ENCODE measurements at regions not wholly inside any gene's neighbourhood (a gene's known extent, or its start where the extent isn't known, plus 50 kb on each side); places are given as distances from the start of the nearest gene placed in this dataset.

- CTCF ChIA-PET (ENCODE audit: unreplicated experiment), result no interaction called here
- no peaks in the 10 kb centered on the region for H3K4me1 ChIP-seq (ENCODE audit: insufficient read depth, low read length, poor library complexity, severe bottlenecking)
- no peaks in the 10 kb centered on the region for H3K79me2 ChIP-seq (ENCODE audit: insufficient read depth, low read depth, low read length)
- DNase-seq (ENCODE audit: low spot score), result no peak
- H3K4me3 ChIP-seq (ENCODE audit: low read depth, low read length, poor library complexity, severe bottlenecking), result no peak overlapping the region
- H3K36me3 ChIP-seq (ENCODE audit: insufficient read depth, low read length), result no peaks in the 10 kb centered on the region
- POLR2A ChIA-PET, result no interaction called here
- no peaks in the 10 kb centered on the region for H3K9me2 ChIP-seq (ENCODE audit: insufficient read depth, low read length)
- no peak overlapping the region for H3K27ac ChIP-seq (ENCODE audit: low read depth, low read length, poor library complexity, severe bottlenecking)
- no peak overlapping the region for H3K4me2 ChIP-seq (ENCODE audit: low read length)
- TF ChIP-seq EZH2phosphoT487 (IDR thresholded peaks at IDR 0.05; ENCODE audit: borderline replicate concordance, low read depth, low read length) (no peak), CTCF (conservative IDR thresholded peaks at IDR 0.05; ENCODE audit: low read length) (no peak)
- no peaks in the 10 kb centered on the region for H3K9me3 ChIP-seq (ENCODE audit: low read length)
- intact Hi-C loops (cut with micrococcal nuclease; ENCODE audit: unreplicated experiment), result no loop called here
- no peak overlapping the region for H2AFZ ChIP-seq (ENCODE audit: low read length)
- BruUV-seq (replicated peaks), result no TSS peak
- H4K20me1 ChIP-seq (ENCODE audit: insufficient read depth, low read length), result no peaks in the 10 kb centered on the region
Observed at GRCh38 chr6:147133669-147134068, 70.5 kb upstream of the STXBP5 start.

- ChIA-PET CTCF (ENCODE audit: unreplicated experiment) (no interaction called here), POLR2A (no interaction called here)
- DNase-seq (ENCODE audit: low spot score), result no peak
- no peaks in the 10 kb centered on the region for H3K4me1 ChIP-seq (ENCODE audit: insufficient read depth, low read length, poor library complexity, severe bottlenecking)
- no peaks in the 10 kb centered on the region for H3K9me2 ChIP-seq (ENCODE audit: insufficient read depth, low read length)
- no peak overlapping the region for H3K4me2 ChIP-seq (ENCODE audit: low read length)
- no peaks in the 10 kb centered on the region for H3K36me3 ChIP-seq (ENCODE audit: insufficient read depth, low read length)
- H2AFZ ChIP-seq (ENCODE audit: low read length), result no peak overlapping the region
- no peak overlapping the region for H3K27ac ChIP-seq (ENCODE audit: low read depth, low read length, poor library complexity, severe bottlenecking)
- H3K79me2 ChIP-seq (ENCODE audit: insufficient read depth, low read depth, low read length), result no peaks in the 10 kb centered on the region
- intact Hi-C loops (cut with micrococcal nuclease; ENCODE audit: unreplicated experiment), result no loop called here
- H4K20me1 ChIP-seq (ENCODE audit: insufficient read depth, low read length), result no peaks in the 10 kb centered on the region
- BruUV-seq (replicated peaks), result no TSS peak
- H3K9me3 ChIP-seq (ENCODE audit: low read length), result no peaks in the 10 kb centered on the region
- no peak for TF ChIP-seq CTCF (conservative IDR thresholded peaks at IDR 0.05; ENCODE audit: low read length)
- no peak for TF ChIP-seq EZH2phosphoT487 (IDR thresholded peaks at IDR 0.05; ENCODE audit: borderline replicate concordance, low read depth, low read length)
- H3K4me3 ChIP-seq (ENCODE audit: low read depth, low read length, poor library complexity, severe bottlenecking), result no peak overlapping the region
Observed at GRCh38 chr6:147135211-147135681, 69.0 kb upstream of the STXBP5 start.

DNA sequence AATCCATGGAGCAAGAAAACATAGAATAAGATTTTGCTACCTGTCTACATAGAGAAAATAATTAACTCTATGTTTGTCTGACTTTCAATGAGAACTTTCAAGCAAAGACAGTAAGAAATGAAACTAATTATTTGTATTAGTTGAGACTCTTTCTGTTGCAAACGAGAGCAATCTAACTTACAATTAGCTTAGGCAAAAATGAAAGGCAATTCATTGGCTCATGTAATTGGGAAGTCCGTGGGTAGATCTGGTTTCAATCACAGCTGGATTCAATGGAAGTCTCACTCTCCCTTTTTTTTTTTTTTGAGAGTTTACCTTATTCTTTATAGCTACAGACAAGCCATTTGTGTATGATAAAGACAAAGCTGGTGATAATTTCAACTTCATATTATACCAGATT, 68.2 kb upstream of the STXBP5 start:
- ChIA-PET POLR2A (no interaction called here), CTCF (ENCODE audit: unreplicated experiment) (no interaction called here)
- H3K4me1 ChIP-seq (ENCODE audit: insufficient read depth, low read length, poor library complexity, severe bottlenecking), result no peaks in the 10 kb centered on the region
- no peaks in the 10 kb centered on the region for H3K36me3 ChIP-seq (ENCODE audit: insufficient read depth, low read length)
- intact Hi-C loops (cut with micrococcal nuclease; ENCODE audit: unreplicated experiment), result no loop called here
- no peaks in the 10 kb centered on the region for H3K9me2 ChIP-seq (ENCODE audit: insufficient read depth, low read length)
- no peaks in the 10 kb centered on the region for H3K79me2 ChIP-seq (ENCODE audit: insufficient read depth, low read depth, low read length)
- H3K9me3 ChIP-seq (ENCODE audit: low read length), result no peaks in the 10 kb centered on the region
- DNase-seq (ENCODE audit: low spot score), result no peak
- H3K27ac ChIP-seq (ENCODE audit: low read depth, low read length, poor library complexity, severe bottlenecking), result no peak overlapping the region
- H4K20me1 ChIP-seq (ENCODE audit: insufficient read depth, low read length), result no peaks in the 10 kb centered on the region
- no peak for TF ChIP-seq EZH2phosphoT487 (IDR thresholded peaks at IDR 0.05; ENCODE audit: borderline replicate concordance, low read depth, low read length)
- no peak for TF ChIP-seq CTCF (conservative IDR thresholded peaks at IDR 0.05; ENCODE audit: low read length)
- H3K4me3 ChIP-seq (ENCODE audit: low read depth, low read length, poor library complexity, severe bottlenecking), result no peak overlapping the region
- H3K4me2 ChIP-seq (ENCODE audit: low read length), result no peak overlapping the region
- BruUV-seq (replicated peaks), result no TSS peak
- H2AFZ ChIP-seq (ENCODE audit: low read length), result no peak overlapping the region
